GM23248 (cell line): ENCODE measurements at regions not wholly inside any gene's neighbourhood (a gene's known extent, or its start where the extent isn't known, plus 50 kb on each side); places are given as distances from the start of the nearest gene placed in this dataset.

Source experiments
- EZH2 ChIP-seq: fragments of 200-600 bp; sonication (generic); IDR thresholded peaks from 2 replicates; pipeline ENCODE4 v1.6.1; 2018; ENCODE audit warnings: antibody characterized with exemption, mild to moderate bottlenecking; ENCODE audit not compliant: insufficient read depth, poor library complexity, severe bottlenecking
- EZH2phosphoT487 ChIP-seq: fragments of 200-600 bp; sonication (generic); IDR thresholded peaks from 2 replicates; pipeline ENCODE4 v1.6.1; 2018; ENCODE audit warnings: antibody characterized with exemption, moderate library complexity, mild to moderate bottlenecking, low read depth; ENCODE audit not compliant: insufficient read depth

- TF ChIP-seq EZH2phosphoT487 (no peak), EZH2 (no peak)
Measured at GRCh38 chr7:132065193-132065988, 509.0 kb upstream of the PODXL start.
